ENCODE measurements at regions not wholly inside any gene's neighbourhood (a gene's known extent, or its start where the extent isn't known, plus 50 kb on each side); places are given as distances from the start of the nearest gene placed in this dataset.

GRCh38 chr18:47411159-47411558 is 159.7 kb upstream of the SKOR2 start:
- Histone ChIP-seq H3K9ac (ENCODE audit: low read length) (no peak overlapping the region), H3K79me2 (ENCODE audit: low read length) (no peaks in the 10 kb centered on the region), H3K36me3 (replicated peaks; ENCODE audit: insufficient read depth, low read length) (no peaks in the 10 kb centered on the region), H3K27ac (ENCODE audit: low read length) (no peak overlapping the region), H3K4me1 (ENCODE audit: low read length) (no peaks in the 10 kb centered on the region), H3K9me3 (replicated peaks; ENCODE audit: insufficient read depth, low read length) (no peaks in the 10 kb centered on the region), H3F3A (ENCODE audit: insufficient read depth, low read length) (no peaks in the 10 kb centered on the region), H3K27me3 (replicated peaks; ENCODE audit: insufficient read depth, low read length) (no peaks in the 10 kb centered on the region), H3K4me3 (ENCODE audit: low read length) (no peak overlapping the region), H4K20me1 (ENCODE audit: insufficient read depth, low read length) (no peaks in the 10 kb centered on the region), H3K4me2 (ENCODE audit: low read depth, low read length) (no peak overlapping the region), H3K9me2 (replicated peaks; ENCODE audit: insufficient read depth, low read length) (no peaks in the 10 kb centered on the region), H2AFZ (ENCODE audit: low read length) (no peak overlapping the region)
- DNase-seq: no peak
- no peak for TF ChIP-seq EZH2phosphoT487 (IDR thresholded peaks at IDR 0.05; ENCODE audit: low read length)
- TF ChIP-seq EZH2 (optimal IDR thresholded peaks at IDR 0.05; ENCODE audit: low read depth, low read length): no peak
- TF ChIP-seq CTCF (IDR thresholded peaks at IDR 0.05; ENCODE audit: low read length): no peak

- no peaks in the 10 kb centered on the region for H4K20me1 ChIP-seq (ENCODE audit: insufficient read depth, low read length)
- no peaks in the 10 kb centered on the region for H3K79me2 ChIP-seq (ENCODE audit: low read length)
- no peak overlapping the region for H3K4me3 ChIP-seq (ENCODE audit: low read length)
- no peak overlapping the region for H3K9ac ChIP-seq (ENCODE audit: low read length)
- no peaks in the 10 kb centered on the region for H3K9me3 ChIP-seq (replicated peaks; ENCODE audit: insufficient read depth, low read length)
- no peak overlapping the region for H3K27ac ChIP-seq (ENCODE audit: low read length)
- H3K4me1 ChIP-seq (ENCODE audit: low read length): no peaks in the 10 kb centered on the region
- no peak overlapping the region for H2AFZ ChIP-seq (ENCODE audit: low read length)
- H3K4me2 ChIP-seq (ENCODE audit: low read depth, low read length): no peak overlapping the region
- H3F3A ChIP-seq (ENCODE audit: insufficient read depth, low read length): no peaks in the 10 kb centered on the region
- DNase-seq: no peak
- no peaks in the 10 kb centered on the region for H3K36me3 ChIP-seq (replicated peaks; ENCODE audit: insufficient read depth, low read length)
- no peak for TF ChIP-seq EZH2 (optimal IDR thresholded peaks at IDR 0.05; ENCODE audit: low read depth, low read length)
- no peak for TF ChIP-seq CTCF (IDR thresholded peaks at IDR 0.05; ENCODE audit: low read length)
- H3K27me3 ChIP-seq (replicated peaks; ENCODE audit: insufficient read depth, low read length): no peaks in the 10 kb centered on the region
- no peaks in the 10 kb centered on the region for H3K9me2 ChIP-seq (replicated peaks; ENCODE audit: insufficient read depth, low read length)
These were observed 158.7 kb upstream of the SKOR2 start for GRCh38 chr18:47410139-47410538.

GRCh38 chr18:47409519-47409918 is 158.1 kb upstream of the SKOR2 start:
- no peaks in the 10 kb centered on the region for H3K27me3 ChIP-seq (replicated peaks; ENCODE audit: insufficient read depth, low read length)

More at GRCh38 chr18:47409519-47409918, 158.1 kb upstream of the SKOR2 start:
- TF ChIP-seq EZH2phosphoT487 (IDR thresholded peaks at IDR 0.05; ENCODE audit: low read length) (no peak), CTCF (IDR thresholded peaks at IDR 0.05; ENCODE audit: low read length) (no peak), EZH2 (optimal IDR thresholded peaks at IDR 0.05; ENCODE audit: low read depth, low read length) (no peak)
- Histone ChIP-seq H3K4me3 (ENCODE audit: low read length) (no peak overlapping the region), H3K36me3 (replicated peaks; ENCODE audit: insufficient read depth, low read length) (no peaks in the 10 kb centered on the region), H3K9ac (ENCODE audit: low read length) (no peak overlapping the region), H3K4me1 (ENCODE audit: low read length) (no peaks in the 10 kb centered on the region), H3F3A (ENCODE audit: insufficient read depth, low read length) (no peaks in the 10 kb centered on the region), H3K4me2 (ENCODE audit: low read depth, low read length) (no peak overlapping the region), H3K9me2 (replicated peaks; ENCODE audit: insufficient read depth, low read length) (no peaks in the 10 kb centered on the region), H4K20me1 (ENCODE audit: insufficient read depth, low read length) (no peaks in the 10 kb centered on the region), H3K27ac (ENCODE audit: low read length) (no peak overlapping the region), H2AFZ (ENCODE audit: low read length) (no peak overlapping the region), H3K79me2 (ENCODE audit: low read length) (no peaks in the 10 kb centered on the region), H3K9me3 (replicated peaks; ENCODE audit: insufficient read depth, low read length) (no peaks in the 10 kb centered on the region)
- DNase-seq: no peak

Measured in MM.1S (cell line).